CD14-positive monocyte (primary cell): ENCODE measurements at regions not wholly inside any gene's neighbourhood (a gene's known extent, or its start where the extent isn't known, plus 50 kb on each side); places are given as distances from the start of the nearest gene placed in this dataset.

Experiments used
- DNase-seq, 3 donors: peaks; one replicate each; pipeline ENCODE4 v3.0.0-alpha.2; 2011 to 2022
- H2AFZ ChIP-seq: 2 replicates; pipeline ENCODE4 v1.6.0; 2012; ENCODE audit warnings: mild to moderate bottlenecking, low read depth, low read length, inconsistent platforms; ENCODE audit not compliant: insufficient read depth, poor library complexity, severe bottlenecking
- H3K27ac ChIP-seq, 2 donors: 1 replicate in 1 of 2; 2 replicates in 1 of 2; pipeline ENCODE4 v1.5.1; 2012 to 2013; ENCODE audit warnings: low read length in 2 of 2, control low read depth in 1 of 2, inconsistent platforms in 1 of 2, low read depth in 1 of 2, mild to moderate bottlenecking in 1 of 2
- H3K27me3 ChIP-seq, 2 donors: one replicate each; pipeline versions ENCODE4 v1.6.0 to v1.6.1; 2011 to 2013; ENCODE audit warnings: low read length in 2 of 2; ENCODE audit not compliant: control insufficient read depth in 2 of 2, insufficient read depth in 2 of 2
- H3K36me3 ChIP-seq, 2 donors: replicated peaks in 1 of 2; 1 replicate in 1 of 2; 2 replicates in 1 of 2; pipeline versions ENCODE4 v1.5.1 to v1.6.1; 2012 to 2013; ENCODE audit warnings: low read length in 2 of 2, control low read depth in 1 of 2, inconsistent platforms in 1 of 2, mild to moderate bottlenecking in 1 of 2; ENCODE audit not compliant: insufficient read depth in 2 of 2, control insufficient read depth in 1 of 2
- H3K4me1 ChIP-seq, 2 donors: 1 replicate in 1 of 2; 2 replicates in 1 of 2; pipeline versions ENCODE4 v1.5.1 to v1.6.1; 2012 to 2013; ENCODE audit warnings: low read length in 2 of 2, control low read depth in 1 of 2, inconsistent platforms in 1 of 2, mild to moderate bottlenecking in 1 of 2, moderate library complexity in 1 of 2; ENCODE audit not compliant: insufficient read depth in 2 of 2, control insufficient read depth in 1 of 2
- H3K4me2 ChIP-seq: replicated peaks from 2 replicates; pipeline ENCODE3; 2012; ENCODE audit warnings: low read length, moderate library complexity, mild to moderate bottlenecking; ENCODE audit not compliant: poor library complexity, severe bottlenecking; ENCODE audit errors: extremely low read depth
- H3K4me3 ChIP-seq, 3 experiments: fragments of 200-600 bp in 1 of 3; sonication (generic) in 1 of 3; replicated peaks in 1 of 3; 1 replicate in 2 of 3; 2 replicates in 1 of 3; pipeline ENCODE4 v1.5.1; 2011 to 2013; ENCODE audit warnings: low read length in 3 of 3, mild to moderate bottlenecking in 3 of 3, control low read depth in 2 of 3, low read depth in 2 of 3, inconsistent platforms in 1 of 3, moderate library complexity in 1 of 3
- H3K79me2 ChIP-seq: 2 replicates; pipeline ENCODE4 v1.6.0; 2012; ENCODE audit warnings: mild to moderate bottlenecking, control low read depth, inconsistent platforms, low read length, moderate library complexity; ENCODE audit not compliant: insufficient read depth
- H3K9ac ChIP-seq: 2 replicates; pipeline ENCODE4 v1.6.0; 2017; ENCODE audit warnings: low read length, mild to moderate bottlenecking; ENCODE audit not compliant: insufficient read depth, poor library complexity, severe bottlenecking
- H3K9me3 ChIP-seq, 2 donors: replicated peaks in 1 of 2; 1 replicate in 1 of 2; 2 replicates in 1 of 2; pipeline versions ENCODE4 v1.5.1 to v1.6.1; 2012 to 2013; ENCODE audit warnings: low read length in 2 of 2, control low read depth in 1 of 2; ENCODE audit not compliant: control insufficient read depth in 1 of 2, insufficient read depth in 1 of 2
- H4K20me1 ChIP-seq: 2 replicates; pipeline ENCODE4 v1.6.0; 2012; ENCODE audit warnings: mild to moderate bottlenecking, low read length, control low read depth, moderate library complexity; ENCODE audit not compliant: insufficient read depth
- H3K27ac Mint-ChIP-seq, 7 donors: one replicate each; pipeline ENCODE4 v1.8.0; 2020; ENCODE audit warnings: mild to moderate bottlenecking in 7 of 7, mixed read lengths in 7 of 7, moderate library complexity in 6 of 7, inconsistent platforms in 2 of 7
- H3K27me3 Mint-ChIP-seq, 3 donors: one replicate each; pipeline ENCODE4 v1.8.0; 2021 to 2022; ENCODE audit warnings: low read depth in 3 of 3, mild to moderate bottlenecking in 3 of 3, mixed read lengths in 3 of 3, moderate library complexity in 3 of 3, inconsistent platforms in 1 of 3
- H3K36me3 Mint-ChIP-seq, 2 donors: one replicate each; pipeline ENCODE4 v1.8.0; 2020; ENCODE audit warnings: mixed read lengths in 2 of 2, inconsistent platforms in 1 of 2, mild to moderate bottlenecking in 1 of 2
- H3K4me1 Mint-ChIP-seq: one replicate; pipeline ENCODE4 v1.8.0; 2020; ENCODE audit warnings: mild to moderate bottlenecking, mixed read lengths
- H3K4me3 Mint-ChIP-seq, 2 donors: one replicate each; pipeline ENCODE4 v1.8.0; 2020; ENCODE audit warnings: mild to moderate bottlenecking in 2 of 2, mixed read lengths in 2 of 2, moderate library complexity in 1 of 2
- H3K9me3 Mint-ChIP-seq, 7 donors: one replicate each; pipeline ENCODE4 v1.8.0; 2020 to 2022; ENCODE audit warnings: mixed read lengths in 7 of 7, mild to moderate bottlenecking in 6 of 7, moderate library complexity in 6 of 7, inconsistent platforms in 2 of 7
- CTCF ChIP-seq: fragments of 200-600 bp; IDR thresholded peaks from one replicate; pipeline ENCODE4 v1.8.0; 2022; ENCODE audit warnings: antibody characterized with exemption, mild to moderate bottlenecking
- WGBS: methylation state at CpG from one replicate; pipeline ENCODE4 v1.1.5; 2013; ENCODE audit warnings: missing lambda C conversion rate; ENCODE audit not compliant: insufficient coverage; 5-methylcytosine and 5-hydroxymethylcytosine counted together
- intact Hi-C, 2 donors: fragments of 100-400 bp; cut with micrococcal nuclease; formaldehyde crosslinking; loops; one replicate each; pipeline versions ENCODE4 v1.15.0 to v1.15.1; 2023

GRCh38 chr14:106417224-106418049 lies 891.1 kb downstream of the TMEM121 start:
- Histone ChIP-seq H2AFZ (no peak overlapping the region), H3K9me3 (peaks cover 0 to 4% of the 10 kb centered on the region in 2 donors), H3K27me3 (no peaks in the 10 kb centered on the region), H3K79me2 (no peaks in the 10 kb centered on the region), H3K27ac (no peak overlapping the region), H3K36me3 (no peaks in the 10 kb centered on the region), H3K4me2 (no peak overlapping the region), H4K20me1 (no peaks in the 10 kb centered on the region), H3K9ac (no peak overlapping the region), H3K4me3 (no peak overlapping the region), H3K4me1 (peaks cover 9 to 19% of the 10 kb centered on the region in 2 donors)
- intact Hi-C loops, result no loop called here
- Mint-ChIP-seq H3K4me3 (no peak overlapping the region), H3K9me3 (peaks cover 0 to 8% (median 6%) of the 10 kb centered on the region in 7 donors), H3K4me1 (peaks cover 21% of the 10 kb centered on the region), H3K27me3 (no peaks in the 10 kb centered on the region), H3K36me3 (no peaks in the 10 kb centered on the region), H3K27ac (no peak overlapping the region)
- peak; percentile 43 to 78 (median 57) for DNase-seq
- TF ChIP-seq CTCF, result peak; percentile 99
- 65% methylated on average over 12 of the region's 13 CpGs for WGBS

- Mint-ChIP-seq H3K4me1 (peaks cover 21% of the 10 kb centered on the region), H3K27ac (no peak overlapping the region), H3K4me3 (no peak overlapping the region), H3K36me3 (no peaks in the 10 kb centered on the region), H3K27me3 (no peaks in the 10 kb centered on the region), H3K9me3 (peaks cover 0 to 8% (median 6%) of the 10 kb centered on the region in 7 donors)
- peaks cover 9 to 19% of the 10 kb centered on the region in 2 donors for H3K4me1 ChIP-seq
- no peaks in the 10 kb centered on the region for H3K27me3 ChIP-seq
- H3K9ac ChIP-seq, result no peak overlapping the region
- no peaks in the 10 kb centered on the region for H3K79me2 ChIP-seq
- intact Hi-C loops, result no loop called here
- H2AFZ ChIP-seq, result no peak overlapping the region
- WGBS, result no CpG with 5 or more reads among the region's 5 CpGs
- no peak overlapping the region for H3K27ac ChIP-seq
- H3K9me3 ChIP-seq, result peaks cover 0 to 4% of the 10 kb centered on the region in 2 donors
- H4K20me1 ChIP-seq, result no peaks in the 10 kb centered on the region
- H3K36me3 ChIP-seq, result no peaks in the 10 kb centered on the region
- no peak overlapping the region for H3K4me2 ChIP-seq
- H3K4me3 ChIP-seq, result no peak overlapping the region
- DNase-seq, result no peak
- TF ChIP-seq CTCF, result no peak
These were observed 893.1 kb downstream of the TMEM121 start for GRCh38 chr14:106419376-106419965.
